COLO829 (cell line): ENCODE measurements at regions not wholly inside any gene's neighbourhood (a gene's known extent, or its start where the extent isn't known, plus 50 kb on each side); places are given as distances from the start of the nearest gene placed in this dataset.

Source experiments
- DNase-seq: peaks from one replicate; pipeline ENCODE4 v3.0.0; 2012; ENCODE audit warnings: low spot score

DNA sequence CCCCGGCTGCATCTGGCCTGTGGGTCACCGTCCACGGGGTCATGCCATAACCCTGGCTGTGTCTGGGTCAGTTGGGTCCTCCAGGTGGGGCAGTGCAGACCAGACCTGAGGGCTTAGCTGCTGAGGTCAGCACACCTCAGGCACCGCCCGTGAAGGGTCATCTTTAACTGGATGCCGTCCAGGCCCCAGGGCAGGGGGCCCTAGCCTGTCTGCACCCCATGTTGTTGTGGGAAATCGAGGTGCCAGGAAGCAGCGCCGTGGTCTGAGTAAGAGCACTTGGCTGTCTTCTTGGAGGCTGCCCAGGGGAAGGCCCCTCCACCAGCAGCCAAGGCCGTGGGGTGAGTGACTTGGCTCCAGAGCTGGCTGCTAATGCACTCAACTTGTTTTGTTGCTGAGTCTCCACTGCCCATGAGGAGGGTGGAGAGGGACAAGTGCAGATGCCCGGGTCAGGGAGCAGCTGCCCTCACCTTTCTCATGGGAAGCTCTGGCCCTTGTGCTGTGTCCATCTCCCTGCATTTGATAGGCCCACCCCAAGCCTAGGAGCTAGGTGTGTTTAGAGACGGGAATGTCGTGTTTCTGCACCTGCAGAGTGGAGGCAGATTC lies 317.2 kb downstream of the TMEM121 start:
- DNase-seq = no peak

DNA sequence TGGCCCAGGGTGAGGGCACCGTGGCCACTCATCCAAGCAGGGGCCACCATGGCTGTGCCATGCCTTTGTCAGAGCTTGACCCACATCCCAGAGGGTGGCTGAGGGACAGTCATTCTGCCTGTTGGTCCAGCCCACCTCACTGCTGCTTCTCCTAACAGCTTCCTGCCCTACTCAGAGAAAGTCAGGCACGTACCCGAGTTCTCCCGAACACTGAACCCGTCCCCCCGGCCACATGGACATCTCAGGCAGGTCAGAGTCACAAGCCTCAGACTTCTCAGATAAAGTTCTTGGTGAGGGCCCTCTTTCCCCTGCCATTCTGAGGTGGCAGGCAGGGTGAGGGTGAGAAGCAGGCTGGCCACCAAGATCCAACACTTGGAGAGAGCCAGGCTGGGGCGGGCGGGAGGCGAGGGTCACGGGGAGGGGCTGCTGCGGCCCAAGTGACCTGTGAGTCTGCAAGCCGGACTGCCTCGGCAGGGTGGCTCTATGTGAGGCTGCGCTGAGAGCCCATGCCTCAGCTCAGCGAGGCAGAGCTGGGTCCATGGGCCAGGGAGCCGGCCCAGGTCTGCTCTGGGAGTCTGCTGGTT lies 317.8 kb downstream of the TMEM121 start:
- DNase-seq = no peak

DNA sequence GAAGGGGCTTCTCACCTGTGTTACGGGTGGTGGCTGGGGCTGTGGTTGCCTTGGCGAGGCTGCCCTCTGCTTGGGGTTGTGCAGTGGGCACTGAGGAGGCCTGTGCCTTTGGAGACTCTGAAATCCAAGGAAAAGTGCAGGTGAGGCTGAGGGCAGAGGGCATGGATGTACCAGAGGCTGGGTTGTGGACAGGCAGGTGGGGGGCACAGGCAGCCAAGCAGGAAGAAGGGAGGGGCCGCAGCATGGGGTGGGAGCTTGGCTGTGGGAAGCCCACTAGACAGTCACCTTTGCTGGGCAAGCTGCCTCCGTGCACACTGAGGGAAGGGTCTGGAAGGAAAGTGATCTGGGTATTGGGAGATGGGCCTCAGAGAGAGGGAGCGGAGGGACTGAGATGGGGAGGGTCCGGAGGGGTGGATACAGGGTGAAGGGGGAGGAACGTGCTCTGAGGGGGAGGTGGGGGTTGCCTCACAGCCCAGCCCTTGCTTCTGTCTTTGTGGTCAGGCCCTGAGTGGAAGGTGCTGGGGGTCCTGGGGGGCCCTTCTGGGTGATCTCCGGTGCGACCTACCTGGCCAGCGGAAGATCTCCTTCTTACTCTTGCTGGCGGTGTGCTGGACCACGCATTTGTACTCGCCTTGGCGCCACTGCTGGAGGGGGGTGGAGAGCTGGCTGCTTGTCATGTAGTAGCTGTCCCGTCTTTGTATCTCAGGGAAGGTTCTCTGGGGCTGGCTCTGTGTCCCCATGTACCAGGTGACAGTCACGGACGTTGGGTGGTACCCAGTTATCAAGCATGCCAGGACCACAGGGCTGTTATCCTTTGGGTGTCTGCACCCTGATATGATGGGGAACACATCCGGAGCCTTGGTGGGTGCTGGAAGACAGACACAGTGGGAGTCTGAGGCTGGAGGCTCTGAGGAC lies 318.7 kb downstream of the TMEM121 start:
- DNase-seq = no peak

DNA sequence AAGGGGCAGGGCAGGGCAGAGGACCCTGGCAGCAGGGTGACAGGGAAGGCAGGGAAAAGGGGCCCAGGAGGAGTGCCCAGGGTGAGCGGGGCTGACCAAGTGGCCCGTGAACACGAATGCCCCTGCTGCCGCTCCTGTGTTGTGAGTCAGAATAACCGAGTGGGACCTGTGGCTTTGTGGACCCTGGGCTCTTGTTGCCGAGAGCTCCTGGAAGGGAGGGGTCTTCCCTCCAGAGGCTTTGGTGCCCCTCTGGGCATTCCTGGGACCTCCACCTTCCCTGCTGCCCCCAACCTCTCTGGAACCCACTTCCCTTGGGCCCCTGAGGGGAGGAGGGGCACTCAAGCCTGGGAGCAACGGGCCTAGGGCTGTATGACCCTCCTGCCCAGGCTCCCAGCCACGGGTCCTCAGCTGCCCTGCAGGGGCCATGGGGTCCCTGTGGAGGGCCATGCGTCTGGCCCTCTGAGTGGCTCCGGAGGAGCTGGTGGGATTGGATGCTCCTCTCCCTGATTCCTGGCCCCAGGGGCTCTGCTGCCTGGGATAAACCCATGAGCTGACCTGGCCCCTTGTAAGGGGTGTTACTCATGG lies 319.4 kb downstream of the TMEM121 start:
- no peak for DNase-seq

DNA sequence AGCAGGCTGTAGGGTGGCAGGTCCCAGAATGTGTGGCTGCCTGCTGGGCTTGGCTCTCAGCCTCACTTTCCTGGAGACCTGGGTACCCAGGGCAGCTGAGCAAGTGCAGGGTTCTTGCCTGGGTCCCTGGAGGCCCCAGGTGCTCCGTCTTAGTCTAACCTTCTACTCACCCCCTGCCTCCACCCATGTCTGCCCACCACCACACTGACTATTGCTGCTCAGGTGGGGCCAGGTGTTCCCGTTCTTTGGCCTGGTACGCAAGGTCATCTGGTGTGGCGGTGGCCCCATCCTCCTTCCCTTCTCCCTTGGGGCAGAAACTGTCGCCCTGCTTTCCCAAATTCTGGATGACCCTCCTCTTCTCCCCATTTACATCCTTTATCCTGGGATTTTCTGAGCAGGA lies 319.9 kb downstream of the TMEM121 start:
- DNase-seq = no peak

DNA sequence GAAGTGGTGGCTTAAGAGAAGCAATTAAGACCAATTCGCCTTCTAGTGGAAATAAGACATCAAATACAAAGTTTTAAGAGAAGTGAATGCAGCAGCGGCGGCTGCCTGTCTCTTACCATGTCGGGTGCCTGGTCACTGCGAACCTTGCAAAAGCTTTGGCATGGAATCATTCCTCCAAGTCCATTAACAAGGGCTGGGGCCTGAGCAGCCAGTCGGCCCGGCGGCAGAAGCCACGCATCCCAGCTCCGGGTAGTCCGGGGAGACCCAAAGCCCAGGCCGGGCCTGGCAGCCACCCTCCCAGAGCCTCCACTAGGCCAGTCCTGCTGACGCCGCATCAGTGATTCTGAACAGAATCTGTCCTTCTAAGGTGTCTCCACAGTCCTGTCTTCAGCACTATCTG lies 321.0 kb downstream of the TMEM121 start:
- no peak for DNase-seq

DNA sequence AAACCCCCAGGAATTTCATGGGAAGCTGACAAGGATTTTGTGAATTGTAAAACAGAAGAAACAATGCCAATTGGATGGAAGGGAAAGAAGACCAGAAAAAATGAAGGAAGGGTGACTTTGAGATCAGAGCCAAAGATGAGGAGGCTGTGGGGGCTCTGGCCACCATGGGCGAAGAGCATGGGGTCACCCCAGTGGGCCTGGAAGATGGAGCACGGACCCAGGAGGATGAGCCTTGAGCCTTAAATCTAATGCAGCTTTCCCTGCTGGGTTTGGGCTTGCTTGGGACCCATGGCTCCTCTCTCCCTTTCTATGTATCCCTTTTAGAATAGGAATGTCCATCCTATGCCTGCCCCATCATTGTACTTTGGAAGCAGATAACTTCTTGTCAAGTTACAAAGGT lies 322.2 kb downstream of the TMEM121 start:
- DNase-seq = no peak

DNA sequence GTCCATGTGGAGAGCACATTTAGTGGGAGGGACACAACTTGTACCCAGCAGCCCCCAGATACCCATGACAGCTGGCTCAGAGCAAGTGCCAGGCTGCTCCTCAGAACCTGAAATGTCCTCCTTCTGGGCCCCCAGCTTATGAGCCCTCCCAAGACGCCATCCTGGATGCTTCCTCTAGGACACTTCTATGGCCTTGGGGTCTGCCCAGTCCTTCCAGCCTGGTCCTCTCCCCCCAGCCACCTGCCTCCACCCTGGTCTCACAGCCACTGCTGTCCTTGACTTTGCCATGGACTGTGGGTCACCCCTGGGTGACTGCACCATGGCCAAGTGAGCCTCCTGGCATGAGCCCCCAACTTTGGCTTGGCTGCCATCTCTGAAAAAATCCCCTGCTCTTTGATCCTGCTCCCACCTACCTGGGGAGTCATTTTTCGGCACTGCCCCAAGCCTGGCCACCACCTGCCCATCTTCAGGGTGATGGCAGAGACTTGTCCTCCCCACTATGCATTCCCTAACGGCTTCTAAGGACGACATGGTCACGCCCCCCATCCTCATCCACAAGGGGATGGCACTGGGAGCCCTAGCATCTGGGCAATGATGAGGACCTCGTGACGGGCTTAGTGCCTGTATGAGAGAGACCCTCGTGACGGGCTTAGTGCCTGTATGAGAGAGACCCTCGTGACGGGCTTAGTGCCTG lies 323.7 kb downstream of the TMEM121 start:
- DNase-seq = no peak

DNA sequence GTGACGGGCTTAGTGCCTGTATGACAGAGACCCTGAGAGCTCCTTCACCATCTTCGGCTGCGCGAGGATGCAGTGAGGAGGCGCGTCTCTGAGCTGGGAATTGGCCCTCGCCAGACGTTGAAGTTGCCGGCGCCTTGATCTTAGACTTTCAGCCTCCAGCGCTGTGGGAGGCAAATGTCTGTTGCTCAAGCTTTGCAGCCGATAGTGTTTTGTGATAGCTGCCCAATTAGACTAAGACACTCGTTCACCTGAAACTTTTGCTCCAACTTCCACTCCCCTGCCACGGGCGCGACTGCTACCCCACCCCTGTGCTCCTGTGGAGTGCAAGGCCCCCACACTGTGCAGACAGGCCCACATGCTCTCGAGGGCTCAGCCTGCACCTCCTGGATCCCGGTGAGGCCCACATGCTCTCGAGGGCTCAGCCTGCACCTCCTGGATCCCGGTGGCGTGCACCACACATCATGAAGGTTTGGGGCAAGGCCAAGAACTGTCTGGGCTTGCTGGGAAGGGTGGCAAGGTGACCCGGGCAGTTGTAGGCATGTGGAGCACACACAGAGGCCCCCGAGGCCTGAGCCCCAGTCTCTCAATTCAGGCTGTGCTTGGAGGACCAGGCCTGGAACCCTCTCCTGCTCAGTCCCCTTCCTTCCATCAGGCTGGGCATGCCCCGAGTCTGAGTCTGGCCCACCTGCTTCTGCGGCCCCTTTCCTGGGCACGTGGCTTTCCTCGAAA lies 324.6 kb downstream of the TMEM121 start:
- DNase-seq = no peak

DNA sequence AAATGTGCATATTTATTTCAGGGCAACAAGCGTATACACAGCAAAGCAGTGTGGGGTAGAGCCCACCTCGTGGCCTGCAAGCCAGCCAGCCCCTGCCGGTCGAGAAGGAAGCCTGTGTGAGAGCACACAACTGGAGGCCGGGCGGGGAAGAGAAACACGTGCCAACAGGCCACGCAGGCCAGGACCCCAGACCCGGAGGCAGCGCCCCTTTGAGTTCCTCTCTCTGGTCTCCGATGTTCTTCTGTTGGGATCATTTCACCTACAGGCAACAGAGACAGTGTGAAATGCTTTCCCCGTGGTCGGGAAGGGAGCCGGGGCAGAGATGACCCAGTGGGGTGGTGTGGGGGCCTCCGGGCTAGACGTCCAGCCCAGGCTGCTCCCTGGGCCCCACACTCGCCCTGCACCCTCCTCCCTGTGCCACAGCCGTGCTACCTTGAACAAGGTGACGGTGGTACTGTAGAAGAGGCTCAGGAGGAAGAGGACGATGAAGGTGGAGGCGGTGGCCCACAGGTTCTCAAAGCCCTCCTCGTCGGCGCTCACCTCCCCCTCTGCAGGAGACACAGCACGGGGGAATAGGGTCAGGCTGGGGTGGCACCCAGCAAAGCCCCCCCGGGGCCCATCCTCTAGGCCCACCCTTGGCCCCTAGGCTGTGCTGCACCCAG lies 325.5 kb downstream of the TMEM121 start:
- DNase-seq = no peak

DNA sequence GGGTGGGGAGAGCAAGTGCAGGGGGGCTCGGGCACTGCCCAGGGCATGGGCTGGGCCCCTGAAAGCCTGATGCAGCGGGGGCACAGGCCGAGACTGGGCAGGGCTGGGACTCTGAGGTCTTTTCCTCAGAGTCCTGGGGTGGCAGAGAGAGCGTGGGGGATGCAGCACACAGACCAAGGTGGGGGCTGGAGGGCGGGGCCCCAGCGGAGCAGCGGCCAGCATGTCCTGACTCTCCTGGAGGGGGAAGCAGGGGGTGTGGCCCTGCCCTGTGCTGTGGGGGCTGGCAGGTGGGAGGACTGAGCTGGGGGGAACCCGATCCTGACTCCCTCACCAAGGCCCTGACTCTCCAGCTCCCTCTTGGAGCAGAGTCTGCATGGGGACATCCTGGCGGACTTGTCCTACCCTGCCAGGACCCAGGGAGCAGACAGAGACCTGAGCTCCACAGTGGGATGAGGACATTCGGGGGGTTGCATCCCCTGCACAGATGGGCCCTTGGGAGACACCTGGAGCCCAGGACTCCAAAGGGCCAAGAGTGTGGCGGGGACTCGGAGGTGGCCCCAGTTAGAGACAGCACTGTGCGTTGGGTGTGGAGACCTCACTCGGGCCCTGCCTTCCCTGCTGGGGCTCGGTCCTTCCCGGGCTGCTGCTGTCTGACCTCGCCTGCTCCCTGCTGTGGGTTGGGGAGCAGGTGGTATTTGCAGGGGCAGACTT lies 326.1 kb downstream of the TMEM121 start:
- no peak for DNase-seq

DNA sequence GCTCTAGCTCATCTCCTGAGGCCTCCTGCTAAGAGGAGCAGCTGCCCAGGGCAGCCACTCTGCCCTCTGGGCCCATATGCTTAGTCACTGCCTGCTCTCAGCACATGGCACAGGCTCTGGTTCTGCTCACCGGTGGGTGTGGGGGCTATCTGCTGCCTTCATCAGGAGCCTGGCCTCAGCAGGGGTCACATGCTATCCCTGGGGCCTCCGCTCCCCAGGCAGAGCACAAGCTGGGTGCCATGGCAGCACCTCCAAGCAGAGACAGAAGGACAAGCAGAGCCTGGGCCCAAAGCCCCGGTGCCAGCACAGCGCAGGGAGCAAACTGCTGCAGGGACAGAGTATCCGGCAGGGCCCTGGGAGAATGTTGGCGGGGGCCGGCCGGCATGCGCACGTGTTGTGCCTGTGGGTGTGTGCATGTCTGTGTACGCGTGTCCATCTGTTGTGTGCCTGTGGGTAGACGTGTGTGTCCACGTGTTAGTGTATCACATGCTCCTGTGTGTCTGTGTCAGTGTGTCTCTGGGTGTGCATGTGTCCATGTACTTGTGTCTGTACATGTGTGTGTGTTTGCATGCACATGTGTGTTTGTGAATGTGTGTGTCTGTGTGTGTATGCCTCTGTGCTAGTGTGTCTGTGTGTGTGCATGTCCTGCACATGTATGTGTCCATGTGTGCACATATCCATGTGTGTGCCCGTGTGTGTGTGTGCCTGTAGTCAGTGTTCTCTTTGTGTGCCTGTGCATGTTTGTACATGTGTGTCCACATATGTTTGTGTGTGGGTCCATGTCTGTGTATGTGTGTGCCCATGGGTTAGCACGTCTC lies 326.9 kb downstream of the TMEM121 start:
- no peak for DNase-seq

DNA sequence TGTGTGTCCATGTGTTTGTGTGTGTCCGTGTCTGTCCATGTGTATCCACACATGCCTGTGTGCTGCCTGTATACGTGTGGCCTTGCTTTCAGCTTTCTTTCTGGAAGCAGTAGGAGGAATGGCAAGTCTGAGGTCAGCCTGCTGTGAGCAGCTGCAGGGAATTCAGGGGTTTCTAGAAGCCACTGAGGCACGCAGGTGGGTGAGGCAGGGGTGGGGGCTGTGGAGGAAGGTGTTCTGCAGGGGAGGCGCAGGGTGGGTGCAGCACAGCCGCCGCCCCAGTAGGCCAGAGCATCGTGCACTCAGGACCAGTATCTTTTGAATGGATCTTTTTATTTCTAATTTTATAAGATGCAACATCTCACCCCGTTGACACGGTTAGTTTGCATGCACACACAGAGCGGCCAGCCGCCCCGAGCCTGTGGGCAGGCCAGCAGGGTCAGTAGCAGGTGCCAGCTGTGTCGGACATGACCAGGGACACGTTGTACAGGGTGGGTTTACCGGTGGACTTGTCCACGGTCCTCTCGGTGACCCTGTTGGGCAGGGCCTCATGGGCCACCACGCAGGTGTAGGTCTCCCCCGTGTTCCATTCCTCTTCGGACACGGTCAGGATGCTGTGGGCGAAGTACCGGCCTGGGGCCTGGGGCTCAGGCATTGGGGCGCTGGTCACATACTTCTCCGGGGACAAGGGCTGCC lies 327.7 kb downstream of the TMEM121 start:
- no peak for DNase-seq

DNA sequence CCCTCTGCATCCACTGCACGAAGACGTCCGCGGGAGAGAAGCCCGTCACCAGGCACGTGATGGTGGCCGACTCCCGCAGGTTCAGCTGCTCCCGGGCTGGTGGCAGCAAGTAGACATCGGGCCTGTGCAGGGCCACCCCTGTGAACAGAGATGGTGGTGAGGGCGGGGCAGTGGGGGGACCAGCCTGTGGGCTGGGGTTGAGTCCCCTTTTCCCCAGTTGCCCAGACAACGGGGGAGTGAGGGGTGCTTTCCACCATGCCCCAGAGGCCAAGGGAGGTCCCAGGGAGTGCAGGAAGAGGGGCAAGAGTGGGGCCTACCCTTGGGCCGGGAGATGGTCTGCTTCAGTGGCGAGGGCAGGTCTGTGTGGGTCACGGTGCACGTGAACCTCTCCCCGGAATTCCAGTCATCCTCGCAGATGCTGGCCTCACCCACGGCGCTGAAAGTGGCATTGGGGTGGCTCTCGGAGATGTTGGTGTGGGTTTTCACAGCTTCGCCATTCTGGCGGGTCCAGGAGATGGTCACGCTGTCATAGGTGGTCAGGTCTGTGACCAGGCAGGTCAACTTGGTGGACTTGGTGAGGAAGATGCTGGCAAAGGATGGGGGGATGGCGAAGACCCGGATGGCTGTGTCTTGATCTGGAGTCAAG lies 328.3 kb downstream of the TMEM121 start:
- no peak for DNase-seq

DNA sequence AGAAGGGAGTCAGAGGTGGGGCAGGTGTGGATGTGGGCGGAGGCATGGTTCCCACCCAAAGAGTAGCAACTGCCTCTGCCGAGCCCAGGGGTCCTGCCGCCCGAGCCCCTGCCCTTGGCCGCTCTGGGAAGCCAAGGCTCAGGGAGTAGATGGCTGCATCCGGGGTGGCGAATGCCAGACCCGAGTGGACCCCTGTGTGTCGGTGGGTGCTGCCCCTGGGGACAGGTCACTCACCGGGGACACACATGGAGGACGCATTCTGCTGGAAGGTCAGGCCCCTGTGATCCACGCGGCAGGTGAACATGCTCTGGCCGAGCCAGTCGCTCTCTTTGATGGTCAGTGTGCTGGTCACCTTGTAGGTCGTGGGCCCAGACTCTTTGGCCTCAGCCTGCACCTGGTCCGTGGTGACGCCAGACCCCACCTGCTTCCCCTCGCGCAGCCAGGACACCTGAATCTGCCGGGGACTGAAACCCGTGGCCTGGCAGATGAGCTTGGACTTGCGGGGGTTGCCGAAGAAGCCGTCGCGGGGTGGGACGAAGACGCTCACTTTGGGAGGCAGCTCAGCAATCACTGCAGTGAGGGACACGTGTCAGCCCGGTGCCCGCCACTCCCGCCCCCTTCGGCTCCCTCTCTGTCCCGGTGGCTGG lies 329.0 kb downstream of the TMEM121 start:
- no peak for DNase-seq

DNA sequence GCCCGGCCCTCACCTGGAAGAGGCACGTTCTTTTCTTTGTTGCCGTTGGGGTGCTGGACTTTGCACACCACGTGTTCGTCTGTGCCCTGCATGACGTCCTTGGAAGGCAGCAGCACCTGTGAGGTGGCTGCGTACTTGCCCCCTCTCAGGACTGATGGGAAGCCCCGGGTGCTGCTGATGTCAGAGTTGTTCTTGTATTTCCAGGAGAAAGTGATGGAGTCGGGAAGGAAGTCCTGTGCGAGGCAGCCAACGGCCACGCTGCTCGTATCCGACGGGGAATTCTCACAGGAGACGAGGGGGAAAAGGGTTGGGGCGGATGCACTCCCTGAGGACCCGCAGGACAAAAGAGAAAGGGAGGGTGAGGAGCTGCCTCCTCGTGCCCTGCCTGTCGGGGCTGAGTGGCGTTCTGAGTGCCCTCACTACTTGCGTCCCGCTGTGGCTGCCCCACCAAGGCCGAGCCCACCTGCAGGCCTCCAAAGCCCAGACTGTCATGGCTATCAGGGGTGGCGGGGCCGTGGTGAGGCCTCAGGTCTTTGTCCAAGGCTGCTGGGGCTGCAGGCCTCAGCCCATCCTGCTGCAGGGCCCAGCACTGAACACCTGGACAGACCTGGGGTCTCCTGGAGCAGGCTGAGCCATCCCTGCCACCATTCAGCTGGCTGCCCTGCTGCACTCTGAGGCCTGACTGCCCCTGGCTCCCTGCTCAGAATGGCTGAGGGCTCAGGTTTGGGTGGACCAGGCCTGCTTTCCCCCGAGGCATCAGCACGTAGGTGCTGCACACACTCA lies 329.7 kb downstream of the TMEM121 start:
- DNase-seq = no peak

DNA sequence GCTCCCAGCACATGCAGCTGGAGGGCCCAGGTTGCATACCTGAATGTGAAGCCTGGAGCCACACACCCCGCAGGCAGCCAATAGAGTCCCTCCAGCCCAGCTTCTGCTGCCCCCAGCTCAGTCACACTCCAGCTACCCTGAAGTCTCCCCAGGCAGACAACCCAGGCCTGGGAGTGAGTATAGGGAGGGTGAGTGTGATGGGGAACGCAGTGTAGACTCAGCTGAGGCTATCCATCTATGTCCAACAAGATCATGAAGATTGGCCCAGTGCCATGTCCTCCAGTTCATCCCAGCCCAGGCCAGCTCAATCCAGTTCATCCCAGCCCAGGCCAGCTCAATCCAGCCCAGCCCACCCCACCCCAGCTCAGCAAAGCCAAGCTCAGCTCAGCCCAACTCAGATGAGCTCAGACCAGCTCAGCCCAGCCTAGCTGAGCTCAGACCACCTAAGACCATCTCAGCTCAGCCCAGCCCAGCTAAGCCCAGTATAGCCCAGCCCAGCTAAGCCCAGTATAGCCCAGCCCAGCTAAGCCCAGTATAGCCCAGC lies 330.4 kb downstream of the TMEM121 start:
- no peak for DNase-seq
